Brain microvascular endothelial cell (primary cell): ENCODE measurements at regions not wholly inside any gene's neighbourhood (a gene's known extent, or its start where the extent isn't known, plus 50 kb on each side); places are given as distances from the start of the nearest gene placed in this dataset.

ENCODE experiments used
- DNase-seq: peaks from one replicate; pipeline ENCODE4 v3.0.0-alpha.2; 2020
- H3K27ac ChIP-seq: fragments of 250-450 bp; sonication (Bioruptor Pico); 2 replicates; pipeline ENCODE4 v1.5.1; 2020; ENCODE audit warnings: mild to moderate bottlenecking, moderate library complexity
- H3K27me3 ChIP-seq: fragments of 250-450 bp; sonication (Bioruptor Pico); replicated peaks from 2 replicates; pipeline ENCODE4 v1.5.1; 2020; ENCODE audit warnings: mild to moderate bottlenecking
- H3K36me3 ChIP-seq: fragments of 250-450 bp; sonication (Bioruptor Pico); replicated peaks from 2 replicates; pipeline ENCODE4 v1.5.1; 2020; ENCODE audit warnings: mild to moderate bottlenecking
- H3K4me3 ChIP-seq: 2 replicates; pipeline ENCODE4 v1.5.1; 2011; ENCODE audit warnings: low read depth, mild to moderate bottlenecking, control low read depth, low read length, moderate library complexity
- CTCF ChIP-seq: IDR thresholded peaks from 2 replicates; pipeline ENCODE4 v1.5.1; 2011; ENCODE audit warnings: low read depth, mild to moderate bottlenecking, moderate library complexity, low read length, control low read depth, inconsistent platforms; ENCODE audit errors: missing control alignments
- in situ Hi-C: cut with HindIII; loops from 2 replicates; pipeline ENCODE4 v1.10.0; 2017; ENCODE audit warnings: low sequenced_read_pairs, low pct_ligation_motif_present

- no peak overlapping the region for H3K4me3 ChIP-seq
- no peak for TF ChIP-seq CTCF
- H3K36me3 ChIP-seq = no peaks in the 10 kb centered on the region
- H3K27ac ChIP-seq = peak overlapping the region; percentile 95
- H3K27me3 ChIP-seq = no peaks in the 10 kb centered on the region
- peak; percentile 56 for DNase-seq
- in situ Hi-C loops = no loop called here
Observed at GRCh38 chr4:144579411-144580030, 66.4 kb upstream of the HHIP start.

- peak overlapping the region; percentile 86 for H3K27ac ChIP-seq
- TF ChIP-seq CTCF = no peak
Observed at GRCh38 chr4:144580430-144580829, 65.5 kb upstream of the HHIP start.

GRCh38 chr4:144582105-144582850, 63.7 kb upstream of the HHIP start:
- H3K4me3 ChIP-seq = no peak overlapping the region
- no peaks in the 10 kb centered on the region for H3K36me3 ChIP-seq
- DNase-seq = peak; percentile 40
- peak overlapping the region; percentile 86 for H3K27ac ChIP-seq
- TF ChIP-seq CTCF = no peak
- no peaks in the 10 kb centered on the region for H3K27me3 ChIP-seq
- in situ Hi-C loops = no loop called here

More at GRCh38 chr4:144580430-144580829, 65.5 kb upstream of the HHIP start:
- Histone ChIP-seq H3K27me3 (no peaks in the 10 kb centered on the region), H3K4me3 (no peak overlapping the region), H3K36me3 (no peaks in the 10 kb centered on the region)
- DNase-seq = no peak
- in situ Hi-C loops = no loop called here

- H3K27ac ChIP-seq = peak overlapping the region; percentile 86
- no peak for DNase-seq
- no peak for TF ChIP-seq CTCF
- in situ Hi-C loops = no loop called here
- H3K27me3 ChIP-seq = no peaks in the 10 kb centered on the region
- no peaks in the 10 kb centered on the region for H3K36me3 ChIP-seq
- H3K4me3 ChIP-seq = no peak overlapping the region
Observed at GRCh38 chr4:144582975-144583374, 63.0 kb upstream of the HHIP start.

GRCh38 chr4:144583658-144584057, 62.3 kb upstream of the HHIP start:
- in situ Hi-C loops = no loop called here
- H3K36me3 ChIP-seq = no peaks in the 10 kb centered on the region
- DNase-seq = peak; percentile 58
- no peak for TF ChIP-seq CTCF
- H3K4me3 ChIP-seq = no peak overlapping the region
- peak overlapping the region; percentile 86 for H3K27ac ChIP-seq
- H3K27me3 ChIP-seq = no peaks in the 10 kb centered on the region
